Loucy (cell line): ENCODE measurements at regions not wholly inside any gene's neighbourhood (a gene's known extent, or its start where the extent isn't known, plus 50 kb on each side); places are given as distances from the start of the nearest gene placed in this dataset.

Source experiments
- CTCF ChIP-seq: fragments of 200-600 bp; sonication (generic); conservative IDR thresholded peaks from 2 replicates; pipeline ENCODE4 v1.5.1; 2014; ENCODE audit warnings: mild to moderate bottlenecking, antibody characterized with exemption, low read length
- EZH2phosphoT487 ChIP-seq: fragments of 200-600 bp; IDR thresholded peaks from 2 replicates; pipeline ENCODE4 v1.6.1; 2018; ENCODE audit warnings: antibody characterized with exemption, mild to moderate bottlenecking, moderate library complexity, borderline replicate concordance

- no peak for TF ChIP-seq CTCF
- no peak for TF ChIP-seq EZH2phosphoT487
Observed at GRCh38 chr13:81721400-81721799, 1380.5 kb upstream of the SPRY2 start.
